ENCODE measurements at regions not wholly inside any gene's neighbourhood (a gene's known extent, or its start where the extent isn't known, plus 50 kb on each side); places are given as distances from the start of the nearest gene placed in this dataset.
A peak's percentile ranks its signal among the peaks of the same experiment; 100 is the strongest.

DNA sequence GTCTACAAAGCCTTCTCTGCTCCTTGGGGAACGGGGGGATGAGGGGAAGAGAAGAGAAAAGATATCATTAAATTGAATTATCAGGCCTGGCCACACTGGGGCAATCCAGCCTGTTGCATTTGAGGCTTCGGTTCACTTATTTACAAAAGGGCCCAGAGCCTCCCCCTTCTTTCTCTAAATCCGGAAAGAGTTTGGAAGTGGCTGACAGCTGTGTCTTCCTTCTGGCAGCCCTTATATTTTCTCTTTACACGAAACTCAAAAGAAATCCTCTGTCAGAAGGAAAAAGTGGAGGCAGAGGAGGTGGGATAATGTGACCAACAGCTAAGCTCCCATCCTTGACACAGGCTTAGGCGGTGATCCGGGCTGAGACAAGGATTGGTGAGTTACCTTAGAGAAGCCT is 158.3 kb upstream of the TAPT1 start:
- Histone ChIP-seq H3K27ac (no peak overlapping the region), H3K27me3 (no peaks in the 10 kb centered on the region), H3K4me1 (no peaks in the 10 kb centered on the region), H3K36me3 (no peaks in the 10 kb centered on the region), H3K9me3 (no peaks in the 10 kb centered on the region), H3K4me3 (no peak overlapping the region)
- TF ChIP-seq POLR2A (IDR thresholded peaks at IDR 0.05): no peak
- TF ChIP-seq, protein P1, sequence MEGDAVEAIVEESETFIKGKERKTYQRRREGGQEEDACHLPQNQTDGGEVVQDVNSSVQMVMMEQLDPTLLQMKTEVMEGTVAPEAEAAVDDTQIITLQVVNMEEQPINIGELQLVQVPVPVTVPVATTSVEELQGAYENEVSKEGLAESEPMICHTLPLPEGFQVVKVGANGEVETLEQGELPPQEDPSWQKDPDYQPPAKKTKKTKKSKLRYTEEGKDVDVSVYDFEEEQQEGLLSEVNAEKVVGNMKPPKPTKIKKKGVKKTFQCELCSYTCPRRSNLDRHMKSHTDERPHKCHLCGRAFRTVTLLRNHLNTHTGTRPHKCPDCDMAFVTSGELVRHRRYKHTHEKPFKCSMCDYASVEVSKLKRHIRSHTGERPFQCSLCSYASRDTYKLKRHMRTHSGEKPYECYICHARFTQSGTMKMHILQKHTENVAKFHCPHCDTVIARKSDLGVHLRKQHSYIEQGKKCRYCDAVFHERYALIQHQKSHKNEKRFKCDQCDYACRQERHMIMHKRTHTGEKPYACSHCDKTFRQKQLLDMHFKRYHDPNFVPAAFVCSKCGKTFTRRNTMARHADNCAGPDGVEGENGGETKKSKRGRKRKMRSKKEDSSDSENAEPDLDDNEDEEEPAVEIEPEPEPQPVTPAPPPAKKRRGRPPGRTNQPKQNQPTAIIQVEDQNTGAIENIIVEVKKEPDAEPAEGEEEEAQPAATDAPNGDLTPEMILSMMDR (IDR thresholded peaks at IDR 0.05): peak in 1 of 4 experiments; percentile 11
- intact Hi-C loops (cut with DNase I; ENCODE audit: low total_unique reads): no loop called here
- DNase-seq: no peak

DNA sequence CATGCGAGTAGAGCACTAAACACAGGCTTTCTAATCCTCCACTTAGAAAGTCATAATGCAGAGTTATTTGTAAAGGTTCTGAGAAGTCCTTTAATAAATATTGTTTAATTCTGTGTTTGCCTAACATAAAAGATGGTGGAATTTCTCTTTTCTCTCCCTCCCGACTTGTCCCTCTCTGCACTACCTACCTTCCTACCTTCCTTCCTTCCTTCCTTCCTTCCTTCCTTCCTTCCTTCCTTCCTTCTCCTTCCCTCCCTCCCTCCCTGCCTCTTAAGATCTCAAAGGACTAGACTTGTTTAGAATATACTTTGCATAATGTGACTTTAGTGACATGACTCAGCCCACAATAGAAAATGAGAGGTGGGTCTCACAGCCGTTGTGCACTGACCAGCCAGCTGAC is 156.3 kb upstream of the TAPT1 start:
- no peak for DNase-seq
- no peak overlapping the region for H3K27ac ChIP-seq
- no peaks in the 10 kb centered on the region for H3K9me3 ChIP-seq
- TF ChIP-seq, protein P1 (IDR thresholded peaks at IDR 0.05): no peak
- no peak for TF ChIP-seq POLR2A (IDR thresholded peaks at IDR 0.05)
- no peaks in the 10 kb centered on the region for H3K4me1 ChIP-seq
- no peak overlapping the region for H3K4me3 ChIP-seq
- no peaks in the 10 kb centered on the region for H3K36me3 ChIP-seq
- intact Hi-C loops (cut with DNase I; ENCODE audit: low total_unique reads): no loop called here
- no peaks in the 10 kb centered on the region for H3K27me3 ChIP-seq

DNA sequence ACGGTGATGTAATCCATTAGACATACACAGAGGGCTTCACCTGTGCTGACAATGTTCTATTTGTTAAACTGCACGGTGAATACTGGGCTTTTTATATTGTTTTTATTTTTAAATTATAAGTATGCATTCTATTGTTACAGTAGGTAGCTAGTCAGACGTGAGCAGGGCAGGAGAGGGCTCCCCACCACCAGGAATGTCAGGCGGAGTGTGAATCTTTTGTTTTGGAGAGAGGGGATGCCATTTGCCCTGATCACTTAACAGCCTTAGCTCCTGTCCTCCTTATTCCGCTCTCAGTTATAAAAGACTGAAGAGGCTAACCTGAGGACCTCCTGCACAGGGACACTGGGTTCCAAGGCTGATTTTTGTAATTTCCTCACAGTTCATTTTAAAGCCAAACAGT is 151.6 kb upstream of the TAPT1 start:
- intact Hi-C loops (cut with DNase I; ENCODE audit: low total_unique reads): no loop called here
- Histone ChIP-seq H3K9me3 (no peaks in the 10 kb centered on the region), H3K27me3 (no peaks in the 10 kb centered on the region), H3K4me3 (no peak overlapping the region), H3K4me1 (no peaks in the 10 kb centered on the region), H3K36me3 (no peaks in the 10 kb centered on the region), H3K27ac (no peak overlapping the region)
- no peak for DNase-seq
- no peak for TF ChIP-seq POLR2A (IDR thresholded peaks at IDR 0.05)
- TF ChIP-seq, protein P1 (IDR thresholded peaks at IDR 0.05): no peak

DNA sequence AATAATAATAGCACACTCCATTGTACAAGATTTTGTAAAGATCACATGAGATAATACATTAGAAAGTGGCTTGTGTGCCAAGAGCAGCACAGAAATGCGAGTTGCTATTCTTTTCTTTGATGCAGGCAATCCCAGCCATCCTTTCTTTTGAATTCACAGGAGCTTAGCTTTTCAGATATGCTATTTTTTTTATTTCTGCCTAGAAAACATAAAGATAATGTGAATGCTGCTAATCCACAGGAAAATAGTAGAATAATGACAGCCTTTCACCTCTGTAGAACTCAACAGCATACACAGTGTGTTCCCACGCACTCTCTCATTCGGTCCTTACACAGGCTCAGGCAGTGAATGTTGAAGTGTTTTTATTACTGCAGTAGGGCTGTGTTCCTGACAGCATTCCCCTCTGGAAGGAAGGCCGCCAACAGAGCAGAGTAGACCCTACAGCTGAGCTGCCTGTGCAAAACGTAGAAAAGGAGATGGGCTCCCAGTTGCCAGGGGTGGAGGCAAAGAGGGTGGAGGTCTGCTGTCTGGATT is 138.8 kb upstream of the TAPT1 start:
- no peak for DNase-seq
- no peak for TF ChIP-seq POLR2A (IDR thresholded peaks at IDR 0.05)
- TF ChIP-seq, protein P1 (IDR thresholded peaks at IDR 0.05): no peak
- Histone ChIP-seq H3K27ac (no peak overlapping the region), H3K27me3 (no peaks in the 10 kb centered on the region), H3K36me3 (no peaks in the 10 kb centered on the region), H3K4me3 (no peak overlapping the region), H3K9me3 (no peaks in the 10 kb centered on the region), H3K4me1 (no peaks in the 10 kb centered on the region)
- intact Hi-C loops (cut with DNase I; ENCODE audit: low total_unique reads): no loop called here

DNA sequence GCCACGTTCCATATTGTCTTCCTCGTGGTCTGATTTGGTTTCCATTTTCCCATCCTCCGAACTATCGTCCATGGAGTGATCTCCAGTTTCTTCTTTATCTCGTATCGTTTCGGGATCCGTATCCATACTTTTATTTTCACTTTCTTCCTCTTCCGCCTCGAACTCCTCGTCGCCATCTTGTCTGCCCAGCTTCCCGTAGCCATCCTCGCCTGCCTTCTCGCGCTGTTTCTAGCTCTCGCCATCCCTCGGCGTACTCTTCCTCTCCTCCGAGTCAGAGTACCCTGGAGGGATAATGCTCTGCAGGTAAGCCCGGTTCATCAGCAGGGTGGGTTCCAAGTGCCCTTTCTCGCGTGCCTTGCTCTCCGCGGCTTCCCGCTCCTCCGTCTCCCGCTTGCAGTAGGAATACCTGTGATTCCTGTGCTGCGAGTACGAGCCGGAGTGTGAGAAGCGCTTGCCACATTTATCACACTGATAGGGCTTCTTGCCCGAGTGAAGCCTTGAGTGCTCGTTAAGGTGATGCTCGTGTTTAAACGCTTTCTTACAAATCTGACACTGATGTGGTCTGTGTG is 134.5 kb upstream of the TAPT1 start:
- Histone ChIP-seq H3K4me3 (no peak overlapping the region), H3K36me3 (no peaks in the 10 kb centered on the region), H3K27ac (no peak overlapping the region), H3K27me3 (no peaks in the 10 kb centered on the region), H3K9me3 (no peaks in the 10 kb centered on the region), H3K4me1 (no peaks in the 10 kb centered on the region)
- TF ChIP-seq, protein P1 (IDR thresholded peaks at IDR 0.05): no peak
- no peak for TF ChIP-seq POLR2A (IDR thresholded peaks at IDR 0.05)
- no peak for DNase-seq
- intact Hi-C loops (cut with DNase I; ENCODE audit: low total_unique reads): no loop called here

Data from uterus (tissue), 3 donors.